DOHH2 (cell line): ENCODE measurements at regions not wholly inside any gene's neighbourhood (a gene's known extent, or its start where the extent isn't known, plus 50 kb on each side); places are given as distances from the start of the nearest gene placed in this dataset.

ENCODE experiments used
- CTCF ChIP-seq: fragments of 200-600 bp; sonication (generic); IDR thresholded peaks from one replicate; pipeline ENCODE4 v1.5.1; 2014; ENCODE audit warnings: antibody characterized with exemption, mild to moderate bottlenecking, low read depth, low read length; ENCODE audit not compliant: poor library complexity, severe bottlenecking
- EZH2phosphoT487 ChIP-seq: fragments of 200-600 bp; sonication (generic); IDR thresholded peaks from 2 replicates; pipeline ENCODE4 v1.6.1; 2017; ENCODE audit warnings: borderline replicate concordance, mild to moderate bottlenecking, antibody characterized with exemption, low read length, moderate library complexity, mixed read lengths

- TF ChIP-seq CTCF: no peak
- no peak for TF ChIP-seq EZH2phosphoT487
These were observed 310.5 kb upstream of the DDX53 start for GRCh38 chrX:22689290-22689689.
